CD4-positive, alpha-beta T cell (primary cell): ENCODE measurements at regions not wholly inside any gene's neighbourhood (a gene's known extent, or its start where the extent isn't known, plus 50 kb on each side); places are given as distances from the start of the nearest gene placed in this dataset.

Experiments used
- ATAC-seq: fragments of 200-7000 bp; cut with Tn5 transposase; one replicate; pipeline ENCODE4 v1.10.0; 2022; ENCODE audit warnings: mild to moderate bottlenecking; ENCODE audit not compliant: poor library complexity
- CTCF ChIA-PET: fragments of 350-600 bp; sonication (Branson Sonifier 250); formaldehyde crosslinking; loops from one replicate; lab custom pipeline; 2021; ENCODE audit warnings: antibody characterized with exemption, inconsistent platforms; lab: Charles Lee
- POLR2A ChIA-PET: fragments of 350-600 bp; sonication (Branson Sonifier 250); formaldehyde crosslinking; loops from one replicate; lab custom pipeline; 2021; ENCODE audit warnings: antibody characterized with exemption, inconsistent platforms; lab: Charles Lee
- DNase-seq, 14 experiments: peaks; one replicate each; pipeline ENCODE4 v3.0.0-alpha.2; 2013 to 2020; ENCODE audit warnings: mixed read lengths in 2 of 14
- H3K27ac ChIP-seq, 2 donors: one replicate each; pipeline versions ENCODE4 v1.5.1 to v1.7.0; 2013; ENCODE audit warnings: low read length in 2 of 2, low read depth in 1 of 2, mild to moderate bottlenecking in 1 of 2
- H3K27me3 ChIP-seq, 2 experiments: 1 replicate in 1 of 2; 2 replicates in 1 of 2; pipeline versions ENCODE4 v1.6.1 to v1.7.0; 2013; ENCODE audit warnings: low read length in 2 of 2, control low read depth in 1 of 2, mild to moderate bottlenecking in 1 of 2, moderate library complexity in 1 of 2; ENCODE audit not compliant: insufficient read depth in 2 of 2, control insufficient read depth in 1 of 2
- H3K36me3 ChIP-seq: one replicate; pipeline ENCODE4 v1.6.1; 2013; ENCODE audit warnings: low read length, control low read depth; ENCODE audit not compliant: insufficient read depth
- H3K4me1 ChIP-seq: one replicate; pipeline ENCODE4 v1.6.1; 2013; ENCODE audit warnings: low read length, control low read depth; ENCODE audit not compliant: insufficient read depth
- H3K4me3 ChIP-seq: one replicate; pipeline ENCODE4 v1.5.1; 2013; ENCODE audit warnings: mild to moderate bottlenecking, low read length, moderate library complexity
- H3K9me3 ChIP-seq, 2 experiments: 1 replicate in 1 of 2; 2 replicates in 1 of 2; pipeline versions ENCODE4 v1.6.1 to v1.7.0; 2013; ENCODE audit warnings: low read length in 2 of 2, mild to moderate bottlenecking in 2 of 2, control low read depth in 1 of 2, moderate library complexity in 1 of 2; ENCODE audit not compliant: control insufficient read depth in 1 of 2, insufficient read depth in 1 of 2
- H3K27ac Mint-ChIP-seq: one replicate; pipeline ENCODE4 v1.8.0; 2020; ENCODE audit warnings: mixed read lengths
- H3K27me3 Mint-ChIP-seq: one replicate; pipeline ENCODE4 v1.8.0; 2021; ENCODE audit warnings: mixed read lengths
- H3K36me3 Mint-ChIP-seq: one replicate; pipeline ENCODE4 v1.8.0; 2021; ENCODE audit warnings: low read depth, mixed read lengths
- H3K4me1 Mint-ChIP-seq: one replicate; pipeline ENCODE4 v1.8.0; 2021; ENCODE audit warnings: low read depth, mixed read lengths
- H3K4me3 Mint-ChIP-seq: one replicate; pipeline ENCODE4 v1.8.0; 2020; ENCODE audit warnings: mild to moderate bottlenecking, mixed read lengths
- H3K9me3 Mint-ChIP-seq: one replicate; pipeline ENCODE4 v1.8.0; 2020; ENCODE audit warnings: mixed read lengths
- intact Hi-C, 2 experiments: fragments of 100-400 bp; cut with DNase I in 1 of 2; cut with micrococcal nuclease in 1 of 2; formaldehyde crosslinking; loops; one replicate each; pipeline versions ENCODE4 v1.15.1 to v1.9.0; 2023 to 2025; cut with DNase I, micrococcal nuclease
- TF ChIP-seq, protein P1 (sequence below): fragments of 200-600 bp; IDR thresholded peaks from one replicate; pipeline ENCODE4 v1.8.0; 2022; ENCODE audit warnings: antibody characterized with exemption, mild to moderate bottlenecking

DNA sequence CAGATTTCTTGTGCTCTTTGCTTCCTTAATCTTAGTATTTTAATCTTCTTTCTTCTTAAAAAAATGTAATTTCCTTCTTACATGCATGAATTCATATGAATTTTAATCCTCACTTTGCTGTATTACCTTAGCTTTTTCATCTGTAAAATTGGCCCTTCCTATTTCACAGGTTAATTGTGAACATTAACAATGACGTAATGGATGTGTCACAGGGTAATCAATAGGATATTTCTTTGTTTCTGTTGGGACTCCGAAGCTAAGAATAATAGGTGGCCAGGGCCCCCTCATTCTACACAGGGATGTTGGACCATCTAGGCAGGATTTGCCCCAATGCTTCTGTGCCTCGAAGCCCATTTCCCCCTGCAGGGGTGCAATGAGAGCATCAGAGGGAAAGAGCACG lies 187.4 kb upstream of the NFIB start:
- Histone ChIP-seq H3K4me1 (no peaks in the 10 kb centered on the region), H3K27ac (no peak overlapping the region), H3K36me3 (no peaks in the 10 kb centered on the region), H3K4me3 (no peak overlapping the region), H3K27me3 (peaks cover 0 to 2% of the 10 kb centered on the region in 2 experiments), H3K9me3 (no peaks in the 10 kb centered on the region)
- TF ChIP-seq, protein P1, sequence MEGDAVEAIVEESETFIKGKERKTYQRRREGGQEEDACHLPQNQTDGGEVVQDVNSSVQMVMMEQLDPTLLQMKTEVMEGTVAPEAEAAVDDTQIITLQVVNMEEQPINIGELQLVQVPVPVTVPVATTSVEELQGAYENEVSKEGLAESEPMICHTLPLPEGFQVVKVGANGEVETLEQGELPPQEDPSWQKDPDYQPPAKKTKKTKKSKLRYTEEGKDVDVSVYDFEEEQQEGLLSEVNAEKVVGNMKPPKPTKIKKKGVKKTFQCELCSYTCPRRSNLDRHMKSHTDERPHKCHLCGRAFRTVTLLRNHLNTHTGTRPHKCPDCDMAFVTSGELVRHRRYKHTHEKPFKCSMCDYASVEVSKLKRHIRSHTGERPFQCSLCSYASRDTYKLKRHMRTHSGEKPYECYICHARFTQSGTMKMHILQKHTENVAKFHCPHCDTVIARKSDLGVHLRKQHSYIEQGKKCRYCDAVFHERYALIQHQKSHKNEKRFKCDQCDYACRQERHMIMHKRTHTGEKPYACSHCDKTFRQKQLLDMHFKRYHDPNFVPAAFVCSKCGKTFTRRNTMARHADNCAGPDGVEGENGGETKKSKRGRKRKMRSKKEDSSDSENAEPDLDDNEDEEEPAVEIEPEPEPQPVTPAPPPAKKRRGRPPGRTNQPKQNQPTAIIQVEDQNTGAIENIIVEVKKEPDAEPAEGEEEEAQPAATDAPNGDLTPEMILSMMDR = no peak
- ChIA-PET CTCF (no interaction called here), POLR2A (no interaction called here)
- intact Hi-C loops = no loop called here
- DNase-seq (no peak), ATAC-seq (no peak)
- Mint-ChIP-seq H3K36me3 (no peaks in the 10 kb centered on the region), H3K4me3 (no peak overlapping the region), H3K27me3 (peaks cover 25% of the 10 kb centered on the region), H3K27ac (no peak overlapping the region), H3K4me1 (no peaks in the 10 kb centered on the region), H3K9me3 (no peaks in the 10 kb centered on the region)

DNA sequence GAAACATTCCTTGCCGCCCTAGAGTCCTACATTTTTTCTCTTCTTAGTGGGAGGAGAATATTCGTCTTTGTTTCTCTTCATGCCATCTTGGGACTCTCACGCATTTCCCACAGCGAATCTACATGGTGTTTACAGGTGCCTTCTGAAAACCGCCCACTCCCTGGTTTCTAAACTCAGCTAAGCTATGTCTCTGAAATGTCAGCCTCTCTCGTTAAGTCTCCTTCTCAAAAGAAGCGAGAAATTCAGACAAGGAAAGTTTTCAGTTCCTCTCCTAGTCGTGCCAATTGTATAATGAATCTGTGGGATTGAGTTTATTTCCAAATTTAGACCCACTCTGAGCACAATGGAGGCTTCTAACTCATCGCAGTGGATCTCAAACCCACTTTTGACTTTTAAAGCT lies 186.8 kb upstream of the NFIB start:
- H3K27ac ChIP-seq = no peak overlapping the region
- peaks cover 0 to 2% of the 10 kb centered on the region in 2 experiments for H3K27me3 ChIP-seq
- peaks cover 22% of the 10 kb centered on the region for H3K27me3 Mint-ChIP-seq
- H3K4me3 Mint-ChIP-seq = no peak overlapping the region
- no peaks in the 10 kb centered on the region for H3K36me3 Mint-ChIP-seq
- no peak for ATAC-seq
- no peaks in the 10 kb centered on the region for H3K4me1 Mint-ChIP-seq
- no peak overlapping the region for H3K27ac Mint-ChIP-seq
- no peaks in the 10 kb centered on the region for H3K9me3 Mint-ChIP-seq
- H3K9me3 ChIP-seq = no peaks in the 10 kb centered on the region
- intact Hi-C loops = no loop called here
- TF ChIP-seq, protein P1 = no peak
- ChIA-PET CTCF (no interaction called here), POLR2A (no interaction called here)
- H3K36me3 ChIP-seq = no peaks in the 10 kb centered on the region
- H3K4me3 ChIP-seq = no peak overlapping the region
- DNase-seq = no peak
- H3K4me1 ChIP-seq = no peaks in the 10 kb centered on the region

DNA sequence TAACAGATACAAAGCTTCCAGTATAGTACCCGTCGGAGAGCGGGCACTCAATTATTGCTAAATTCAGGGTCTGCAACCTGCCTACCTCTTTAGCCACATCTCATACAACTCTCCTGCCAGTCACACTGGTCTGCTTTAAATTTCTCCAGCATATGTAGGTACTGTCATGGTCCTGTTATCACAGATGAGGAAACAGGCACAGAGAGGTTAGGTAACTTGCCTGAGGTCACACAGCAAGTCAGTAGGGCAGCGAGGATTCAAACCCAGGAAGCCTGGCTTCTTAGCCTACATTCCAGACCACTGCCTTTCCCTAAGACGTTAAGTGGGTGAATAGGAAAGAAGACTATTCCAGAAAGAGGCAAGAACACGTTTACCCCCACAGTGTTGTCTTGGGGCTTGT lies 186.0 kb upstream of the NFIB start:
- DNase-seq (no peak), ATAC-seq (no peak)
- no peak overlapping the region for H3K27ac Mint-ChIP-seq
- Histone ChIP-seq H3K36me3 (no peaks in the 10 kb centered on the region), H3K27me3 (peaks cover 0 to 2% of the 10 kb centered on the region in 2 experiments), H3K4me1 (no peaks in the 10 kb centered on the region), H3K9me3 (no peaks in the 10 kb centered on the region), H3K27ac (no peak overlapping the region), H3K4me3 (no peak overlapping the region)
- ChIA-PET CTCF (no interaction called here), POLR2A (no interaction called here)
- no peaks in the 10 kb centered on the region for H3K4me1 Mint-ChIP-seq
- no peak overlapping the region for H3K4me3 Mint-ChIP-seq
- H3K36me3 Mint-ChIP-seq = no peaks in the 10 kb centered on the region
- peaks cover 22% of the 10 kb centered on the region for H3K27me3 Mint-ChIP-seq
- H3K9me3 Mint-ChIP-seq = no peaks in the 10 kb centered on the region
- intact Hi-C loops = no loop called here
- TF ChIP-seq, protein P1 = no peak
